ENCODE measurements at regions not wholly inside any gene's neighbourhood (a gene's known extent, or its start where the extent isn't known, plus 50 kb on each side); places are given as distances from the start of the nearest gene placed in this dataset.

DNA sequence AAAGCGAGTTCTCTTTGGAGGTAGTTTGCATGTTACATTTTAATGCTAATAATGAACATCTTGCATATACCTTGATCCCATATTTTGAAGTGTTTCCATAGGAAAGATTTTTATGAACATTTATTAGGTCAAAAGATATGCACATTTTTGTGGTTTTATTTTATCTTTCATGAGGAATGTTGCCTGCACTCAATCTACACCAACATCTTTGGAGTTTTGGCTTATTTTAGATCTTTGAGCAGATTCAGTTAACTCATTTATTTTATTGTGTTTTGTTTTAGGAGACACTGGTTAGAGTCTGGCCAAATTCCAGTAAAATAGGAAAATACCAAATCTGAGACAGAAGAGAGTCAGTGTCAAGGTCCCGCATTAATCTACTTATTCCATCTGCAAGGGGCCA is 540.9 kb downstream of the RNF144A start:
- no peaks in the 10 kb centered on the region for H3K27me3 Mint-ChIP-seq (ENCODE audit: insufficient read depth)
- H3K36me3 Mint-ChIP-seq (ENCODE audit: low read depth): no peaks in the 10 kb centered on the region
- no peak overlapping the region for H3K4me3 Mint-ChIP-seq
- TF ChIP-seq, protein P1, sequence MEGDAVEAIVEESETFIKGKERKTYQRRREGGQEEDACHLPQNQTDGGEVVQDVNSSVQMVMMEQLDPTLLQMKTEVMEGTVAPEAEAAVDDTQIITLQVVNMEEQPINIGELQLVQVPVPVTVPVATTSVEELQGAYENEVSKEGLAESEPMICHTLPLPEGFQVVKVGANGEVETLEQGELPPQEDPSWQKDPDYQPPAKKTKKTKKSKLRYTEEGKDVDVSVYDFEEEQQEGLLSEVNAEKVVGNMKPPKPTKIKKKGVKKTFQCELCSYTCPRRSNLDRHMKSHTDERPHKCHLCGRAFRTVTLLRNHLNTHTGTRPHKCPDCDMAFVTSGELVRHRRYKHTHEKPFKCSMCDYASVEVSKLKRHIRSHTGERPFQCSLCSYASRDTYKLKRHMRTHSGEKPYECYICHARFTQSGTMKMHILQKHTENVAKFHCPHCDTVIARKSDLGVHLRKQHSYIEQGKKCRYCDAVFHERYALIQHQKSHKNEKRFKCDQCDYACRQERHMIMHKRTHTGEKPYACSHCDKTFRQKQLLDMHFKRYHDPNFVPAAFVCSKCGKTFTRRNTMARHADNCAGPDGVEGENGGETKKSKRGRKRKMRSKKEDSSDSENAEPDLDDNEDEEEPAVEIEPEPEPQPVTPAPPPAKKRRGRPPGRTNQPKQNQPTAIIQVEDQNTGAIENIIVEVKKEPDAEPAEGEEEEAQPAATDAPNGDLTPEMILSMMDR (IDR thresholded peaks at IDR 0.05): no peak
- no peaks in the 10 kb centered on the region for H3K4me1 Mint-ChIP-seq (ENCODE audit: low read depth)
- H3K9me3 Mint-ChIP-seq: peaks cover 13% of the 10 kb centered on the region
- no peak for DNase-seq
- no peak overlapping the region for H3K27ac Mint-ChIP-seq

DNA sequence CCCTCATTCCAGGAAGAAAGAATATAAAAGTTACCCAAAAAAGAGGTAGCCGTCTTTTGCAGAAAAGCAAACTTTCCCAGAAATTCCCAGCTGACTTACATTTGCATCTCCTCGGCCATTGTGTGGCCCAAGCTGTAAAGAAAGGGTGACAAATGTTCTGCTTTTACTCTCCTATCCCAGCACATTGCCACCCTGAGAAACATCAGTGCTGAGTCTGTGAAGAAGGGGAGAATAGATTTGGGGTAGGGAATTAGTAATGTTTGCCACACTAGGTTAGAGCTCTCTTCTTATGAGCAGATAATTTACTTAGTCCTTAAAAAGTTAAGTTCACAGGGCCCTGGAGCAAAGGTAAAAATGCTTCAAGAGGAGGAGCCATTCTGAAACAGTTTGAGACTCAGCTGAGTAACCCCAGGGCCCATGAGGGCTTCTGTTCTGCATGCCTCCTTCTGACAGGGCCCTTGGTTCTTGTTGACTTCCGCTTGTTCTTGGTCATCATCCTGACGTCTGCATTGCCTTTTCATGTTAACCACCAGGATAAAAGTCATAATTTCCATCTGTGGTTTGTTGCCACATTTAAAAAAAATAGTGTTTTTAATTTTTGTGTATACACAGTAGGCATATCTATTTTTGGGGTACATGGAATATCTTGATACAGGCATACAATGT is 550.7 kb downstream of the RNF144A start:
- TF ChIP-seq, protein P1 (IDR thresholded peaks at IDR 0.05): no peak
- Mint-ChIP-seq H3K4me3 (no peak overlapping the region), H3K27me3 (ENCODE audit: insufficient read depth) (no peaks in the 10 kb centered on the region), H3K9me3 (peaks cover 23% of the 10 kb centered on the region), H3K4me1 (ENCODE audit: low read depth) (no peaks in the 10 kb centered on the region), H3K27ac (no peak overlapping the region), H3K36me3 (ENCODE audit: low read depth) (no peaks in the 10 kb centered on the region)
- no peak for DNase-seq

DNA sequence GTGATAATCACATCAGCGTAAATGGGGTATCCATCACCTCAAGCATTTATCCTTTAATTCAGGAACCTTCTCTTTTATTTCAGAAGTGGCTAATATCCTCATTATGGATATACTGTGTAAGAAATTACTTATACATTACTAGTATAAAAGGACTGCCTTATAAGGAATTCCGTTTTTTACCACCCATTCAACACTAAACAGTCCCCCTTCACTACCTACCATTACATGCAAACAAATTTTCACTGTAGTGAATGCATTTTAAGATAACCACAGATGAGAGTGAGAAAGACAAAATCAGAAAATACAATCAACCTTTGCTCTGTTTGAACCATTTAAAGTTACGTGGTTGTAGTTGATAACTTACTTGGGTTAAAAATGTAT is 551.2 kb downstream of the RNF144A start:
- DNase-seq: no peak
- Mint-ChIP-seq H3K9me3 (peaks cover 23% of the 10 kb centered on the region), H3K4me1 (ENCODE audit: low read depth) (no peaks in the 10 kb centered on the region), H3K4me3 (no peak overlapping the region), H3K27me3 (ENCODE audit: insufficient read depth) (no peaks in the 10 kb centered on the region), H3K27ac (no peak overlapping the region), H3K36me3 (ENCODE audit: low read depth) (no peaks in the 10 kb centered on the region)
- TF ChIP-seq, protein P1 (IDR thresholded peaks at IDR 0.05): no peak

DNA sequence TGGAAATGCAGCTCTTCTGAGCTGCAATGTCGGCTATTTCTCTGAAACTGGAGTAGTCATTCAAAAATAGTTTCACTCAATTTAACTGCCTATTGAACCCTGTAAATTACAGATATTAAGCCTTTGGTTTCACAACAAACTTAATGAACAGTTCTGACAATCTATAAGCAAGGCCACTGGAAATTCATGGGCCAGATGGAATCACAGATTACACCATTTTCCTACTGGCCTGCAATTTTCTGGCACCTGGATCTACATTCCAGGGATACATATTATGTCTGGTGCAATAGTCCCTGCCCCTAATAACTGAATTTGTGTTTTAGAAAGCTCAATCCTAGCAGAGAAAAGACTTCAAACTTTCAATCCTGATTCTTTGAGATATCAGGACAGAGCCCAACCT is 551.7 kb downstream of the RNF144A start:
- H3K4me3 Mint-ChIP-seq: no peak overlapping the region
- no peaks in the 10 kb centered on the region for H3K27me3 Mint-ChIP-seq (ENCODE audit: insufficient read depth)
- TF ChIP-seq, protein P1 (IDR thresholded peaks at IDR 0.05): no peak
- no peak for DNase-seq
- no peak overlapping the region for H3K27ac Mint-ChIP-seq
- H3K36me3 Mint-ChIP-seq (ENCODE audit: low read depth): no peaks in the 10 kb centered on the region
- peaks cover 23% of the 10 kb centered on the region for H3K9me3 Mint-ChIP-seq
- no peaks in the 10 kb centered on the region for H3K4me1 Mint-ChIP-seq (ENCODE audit: low read depth)

DNA sequence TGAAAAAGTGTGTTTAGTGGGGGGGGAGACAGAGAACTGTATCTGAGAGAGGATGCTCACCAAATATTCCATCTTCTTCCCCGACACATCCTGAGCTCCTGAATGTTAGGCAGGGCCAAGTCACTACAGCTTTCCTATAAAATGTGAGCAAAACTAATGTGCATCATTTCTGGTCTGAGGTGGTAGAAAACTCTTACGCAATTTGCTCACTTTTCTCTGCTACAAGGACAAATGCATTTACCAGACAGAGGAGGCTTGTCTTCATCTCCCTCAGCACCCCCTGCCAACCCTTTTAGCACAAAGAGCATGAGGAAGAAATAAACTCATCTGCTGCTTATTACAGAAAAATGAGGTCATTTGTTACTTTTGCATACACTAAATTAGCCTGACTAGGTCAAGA is 554.0 kb downstream of the RNF144A start:
- no peaks in the 10 kb centered on the region for H3K27me3 Mint-ChIP-seq (ENCODE audit: insufficient read depth)
- DNase-seq: no peak
- no peak overlapping the region for H3K4me3 Mint-ChIP-seq
- H3K4me1 Mint-ChIP-seq (ENCODE audit: low read depth): no peaks in the 10 kb centered on the region
- H3K27ac Mint-ChIP-seq: no peak overlapping the region
- TF ChIP-seq, protein P1 (IDR thresholded peaks at IDR 0.05): no peak
- no peaks in the 10 kb centered on the region for H3K36me3 Mint-ChIP-seq (ENCODE audit: low read depth)
- H3K9me3 Mint-ChIP-seq: peaks cover 24% of the 10 kb centered on the region

DNA sequence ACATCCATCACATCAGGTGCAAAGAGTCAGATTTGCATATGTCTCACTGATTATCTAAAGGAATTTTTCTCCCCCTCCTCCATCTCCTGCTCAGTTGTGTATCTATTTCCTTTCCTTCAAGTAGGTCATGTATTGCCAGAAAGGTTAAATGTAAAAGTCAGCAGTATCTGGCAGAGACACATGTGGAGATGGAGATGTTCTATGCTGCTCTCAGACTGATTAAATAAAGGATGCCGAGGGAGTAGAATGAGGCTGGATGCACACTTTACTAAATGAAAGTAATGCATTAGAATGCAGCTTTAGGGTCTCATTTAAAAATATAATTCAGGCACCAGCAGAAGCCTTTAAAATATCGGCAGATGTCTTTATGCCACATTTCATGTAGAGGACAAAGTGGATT is 555.3 kb downstream of the RNF144A start:
- Mint-ChIP-seq H3K27me3 (ENCODE audit: insufficient read depth) (no peaks in the 10 kb centered on the region), H3K36me3 (ENCODE audit: low read depth) (no peaks in the 10 kb centered on the region), H3K27ac (no peak overlapping the region), H3K9me3 (peaks cover 30% of the 10 kb centered on the region), H3K4me1 (ENCODE audit: low read depth) (no peaks in the 10 kb centered on the region), H3K4me3 (no peak overlapping the region)
- TF ChIP-seq, protein P1 (IDR thresholded peaks at IDR 0.05): no peak
- no peak for DNase-seq

Measured in HFFc6 (cell line).